ENCODE measurements at regions not wholly inside any gene's neighbourhood (a gene's known extent, or its start where the extent isn't known, plus 50 kb on each side); places are given as distances from the start of the nearest gene placed in this dataset.
A peak's percentile ranks its signal among the peaks of the same experiment; 100 is the strongest.

GRCh38 chr21:16568244-16568643 lies 838.5 kb downstream of the USP25 start:
- DNase-seq = no peak

GRCh38 chr21:16568661-16569060 lies 838.9 kb downstream of the USP25 start:
- no peak for DNase-seq

GRCh38 chr21:16569679-16570078 lies 839.9 kb downstream of the USP25 start:
- no peak for DNase-seq

- DNase-seq = no peak
Observed at GRCh38 chr21:16570171-16570570, 840.4 kb downstream of the USP25 start.

GRCh38 chr21:16570856-16571255 lies 841.1 kb downstream of the USP25 start:
- no peak for DNase-seq

- DNase-seq = no peak
Observed at GRCh38 chr21:16571594-16571993, 841.8 kb downstream of the USP25 start.

GRCh38 chr21:16572032-16572431 lies 842.2 kb downstream of the USP25 start:
- no peak for DNase-seq

- DNase-seq = no peak
Observed at GRCh38 chr21:16573578-16573977, 843.8 kb downstream of the USP25 start.

GRCh38 chr21:16577975-16578374 lies 848.2 kb downstream of the USP25 start:
- no peak for DNase-seq

- DNase-seq = no peak
Observed at GRCh38 chr21:16578912-16579311, 849.1 kb downstream of the USP25 start.

- no peak for DNase-seq
Observed at GRCh38 chr21:16579538-16579937, 849.8 kb downstream of the USP25 start.

GRCh38 chr21:16580661-16581060 lies 850.9 kb downstream of the USP25 start:
- DNase-seq = no peak

GRCh38 chr21:16583556-16583955 lies 853.8 kb downstream of the USP25 start:
- no peak for DNase-seq

GRCh38 chr21:16584756-16585155 lies 855.0 kb downstream of the USP25 start:
- DNase-seq = no peak

- no peak for DNase-seq
Observed at GRCh38 chr21:16585896-16586295, 856.1 kb downstream of the USP25 start.

GRCh38 chr21:16587141-16587581 lies 857.4 kb downstream of the USP25 start:
- peak; percentile 9 for DNase-seq

GRCh38 chr21:16587681-16588375 lies 858.0 kb downstream of the USP25 start:
- no peak for DNase-seq

- peak; percentile 54 for DNase-seq
Observed at GRCh38 chr21:16588433-16588860, 858.7 kb downstream of the USP25 start.

GRCh38 chr21:16589006-16589898 lies 859.5 kb downstream of the USP25 start:
- DNase-seq = no peak

GRCh38 chr21:16590186-16590585 lies 860.4 kb downstream of the USP25 start:
- DNase-seq = no peak

- DNase-seq = no peak
Observed at GRCh38 chr21:16590641-16591292, 861.0 kb downstream of the USP25 start.

GRCh38 chr21:16592381-16592780 lies 862.6 kb downstream of the USP25 start:
- DNase-seq = no peak

GRCh38 chr21:16594191-16594590 lies 864.4 kb downstream of the USP25 start:
- no peak for DNase-seq

GRCh38 chr21:16596369-16596768 lies 866.6 kb downstream of the USP25 start:
- no peak for DNase-seq

All from GOT3 (cell line).